ENCODE measurements at regions not wholly inside any gene's neighbourhood (a gene's known extent, or its start where the extent isn't known, plus 50 kb on each side); places are given as distances from the start of the nearest gene placed in this dataset.

DNA sequence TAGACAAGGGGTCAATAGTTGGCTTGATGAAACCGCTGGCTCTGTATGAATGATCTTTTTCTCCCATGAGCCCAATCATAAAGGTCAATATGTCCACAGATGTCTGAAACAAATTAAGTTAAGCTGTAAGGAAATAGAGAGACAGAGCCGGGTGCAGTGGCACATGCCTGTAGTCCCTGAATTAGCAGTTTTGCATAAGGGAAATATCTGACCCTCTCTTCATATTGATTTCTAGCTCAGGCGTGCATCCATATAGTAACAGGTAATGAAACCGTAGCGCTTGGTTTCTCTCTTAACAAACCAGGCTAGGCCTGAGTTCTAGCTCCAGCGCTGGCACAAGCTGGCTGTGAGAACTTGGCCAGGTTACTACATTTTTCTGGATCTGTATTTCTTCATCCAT is 118.1 kb upstream of the ERCC6L2 start:
- DNase-seq, result no peak

- DNase-seq, result no peak
Observed at GRCh38 chr9:95756986-95757385, 118.5 kb upstream of the ERCC6L2 start.

GRCh38 chr9:95756101-95756500 is 119.4 kb upstream of the ERCC6L2 start:
- DNase-seq, result no peak

- DNase-seq, result no peak
Observed at GRCh38 chr9:95755421-95755730, 120.1 kb upstream of the ERCC6L2 start.

DNA sequence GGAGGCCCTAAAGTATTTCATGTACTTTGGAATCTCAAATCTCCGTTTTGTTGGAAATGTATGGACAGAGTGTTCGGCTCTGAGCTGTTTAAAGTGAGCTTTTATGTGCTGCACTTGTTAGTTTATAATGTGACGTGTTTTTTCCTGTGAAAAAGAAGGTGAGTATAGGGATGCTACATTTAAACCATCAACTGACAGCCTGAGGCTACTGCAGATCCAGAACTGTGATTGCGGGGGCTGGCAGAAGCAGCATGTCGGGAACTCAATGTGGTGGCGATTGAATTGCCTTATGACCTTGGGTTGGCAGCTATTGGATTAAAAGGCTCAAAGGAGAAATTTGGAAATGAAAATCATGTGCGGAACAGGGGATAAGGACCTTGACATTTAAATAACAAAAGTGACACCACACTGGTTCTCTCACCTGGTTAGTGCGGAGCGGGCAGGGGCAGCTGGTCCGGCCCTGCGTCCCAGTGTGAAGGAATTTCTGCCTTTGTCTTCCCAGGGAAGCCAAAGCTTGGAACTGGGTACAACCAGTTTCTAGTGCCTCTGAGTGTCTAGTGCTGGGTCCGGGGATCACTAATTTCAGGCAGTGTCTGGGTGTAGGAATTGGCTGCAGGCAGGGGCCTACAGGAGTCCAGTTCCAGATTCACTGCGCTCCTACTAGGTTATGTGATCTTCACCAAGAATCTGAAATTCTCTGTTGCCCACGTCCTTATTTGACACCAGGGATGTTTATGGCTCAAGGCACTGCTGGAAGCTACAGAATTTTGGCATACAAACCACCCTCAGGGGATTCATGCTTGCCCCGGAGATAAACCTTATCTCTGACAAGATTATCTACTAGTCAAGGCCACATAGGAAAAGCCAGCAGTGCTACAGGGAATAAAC is 120.7 kb upstream of the ERCC6L2 start:
- DNase-seq, result no peak

DNA sequence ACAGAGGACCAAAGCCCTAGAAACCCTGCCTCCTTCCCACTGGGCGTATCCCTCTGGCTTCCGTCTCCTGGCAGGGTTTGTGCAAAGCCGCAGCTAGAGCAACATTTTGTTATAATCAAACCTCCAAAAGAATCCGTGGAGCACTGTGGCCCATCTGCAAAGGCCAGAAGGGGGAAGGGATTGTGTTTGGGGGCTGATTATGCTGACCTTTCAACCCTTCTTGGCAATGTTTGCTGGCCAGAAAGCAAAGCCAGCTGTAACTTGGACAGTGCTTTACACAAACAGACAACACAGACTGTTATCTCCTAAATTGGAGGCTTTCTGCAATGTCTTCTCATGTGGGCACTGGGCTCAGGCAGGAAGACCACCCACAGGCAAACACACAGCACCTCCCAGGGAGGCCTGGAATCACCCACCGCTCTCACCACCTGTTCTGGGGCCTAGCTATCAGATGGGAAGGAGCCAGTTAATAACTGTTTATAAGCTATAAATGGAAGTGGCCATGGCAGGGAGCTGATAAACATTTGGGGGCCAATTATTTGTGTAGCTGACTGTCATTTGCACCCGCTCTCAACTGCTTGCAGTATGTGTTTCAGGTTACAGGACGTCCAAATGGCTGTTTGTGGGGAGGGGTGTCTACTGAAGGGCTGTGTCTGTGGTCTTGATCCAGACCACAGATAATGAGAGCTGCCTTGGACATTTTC is 121.6 kb upstream of the ERCC6L2 start:
- DNase-seq, result no peak

DNA sequence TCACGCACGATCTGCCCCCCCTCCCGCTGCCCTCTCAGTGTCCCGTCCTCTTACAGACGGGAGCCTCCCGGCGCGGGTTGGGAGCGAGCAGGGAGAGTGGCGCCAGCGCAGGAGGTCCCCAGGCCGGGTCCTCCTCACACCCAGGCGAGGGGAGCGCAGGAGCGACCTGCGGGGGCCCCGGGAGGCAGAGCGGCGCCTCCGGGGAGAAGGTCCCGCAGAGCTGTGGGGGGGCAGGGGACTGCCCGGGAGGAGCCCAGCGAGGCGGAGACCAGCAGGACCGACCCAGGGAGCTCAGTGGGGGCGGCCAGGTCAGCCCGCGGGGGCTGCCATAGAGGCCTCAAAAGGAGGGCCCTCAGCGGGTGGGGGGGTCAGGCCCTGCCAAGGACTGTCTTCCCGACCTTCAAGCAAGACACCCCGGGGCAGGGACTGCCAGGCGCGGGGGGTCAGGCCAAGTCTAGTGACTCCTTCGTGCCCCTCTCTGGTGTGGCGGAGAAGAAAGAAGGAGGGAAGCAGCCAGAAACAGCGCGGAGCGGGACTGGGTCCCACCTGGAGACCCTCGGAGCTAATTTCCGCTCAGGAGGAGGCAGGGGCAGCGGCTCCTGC is 123.3 kb upstream of the ERCC6L2 start:
- DNase-seq, result no peak

GRCh38 chr9:95751520-95751790 is 124.0 kb upstream of the ERCC6L2 start:
- DNase-seq, result no peak

DNA sequence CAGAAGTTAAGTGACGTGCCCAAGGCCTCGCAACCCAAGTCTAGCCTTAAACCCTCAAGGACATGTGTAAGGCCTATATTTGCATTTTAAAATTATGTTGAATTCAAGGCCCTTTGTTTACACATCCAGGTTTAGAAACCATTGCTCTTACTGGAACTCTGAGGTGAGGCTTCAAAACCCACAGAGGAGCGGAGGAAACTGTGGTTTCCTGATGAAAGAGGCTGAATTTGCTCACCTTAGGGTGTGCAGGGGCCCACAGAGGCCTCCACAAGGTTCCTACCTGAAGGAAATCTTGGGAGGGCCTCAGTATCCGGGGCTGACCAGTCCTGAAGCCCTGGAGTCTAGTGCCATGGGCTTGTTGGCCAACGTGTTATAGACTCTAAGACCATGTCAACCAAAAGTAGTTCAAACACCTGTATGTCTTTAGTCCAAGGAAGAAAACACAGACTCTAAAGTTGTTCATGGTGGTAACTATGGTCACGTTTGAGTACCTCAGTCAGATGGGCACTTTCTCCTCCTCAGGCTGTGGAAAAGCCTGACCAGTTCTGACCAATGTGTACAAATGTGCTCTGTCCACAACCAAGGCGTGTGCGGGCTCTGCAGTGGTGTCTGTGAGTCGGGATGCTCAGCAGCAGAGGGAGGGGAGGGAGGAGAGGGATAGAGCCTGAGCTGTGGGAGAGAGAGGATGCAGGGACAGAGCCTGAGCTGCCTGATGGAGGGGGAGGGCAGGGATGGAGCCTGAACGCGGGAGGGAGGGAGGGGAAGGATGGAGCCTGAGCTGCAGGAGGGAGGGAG is 124.6 kb upstream of the ERCC6L2 start:
- DNase-seq, result no peak

GRCh38 chr9:95749493-95749892 is 126.0 kb upstream of the ERCC6L2 start:
- no peak for DNase-seq

DNA sequence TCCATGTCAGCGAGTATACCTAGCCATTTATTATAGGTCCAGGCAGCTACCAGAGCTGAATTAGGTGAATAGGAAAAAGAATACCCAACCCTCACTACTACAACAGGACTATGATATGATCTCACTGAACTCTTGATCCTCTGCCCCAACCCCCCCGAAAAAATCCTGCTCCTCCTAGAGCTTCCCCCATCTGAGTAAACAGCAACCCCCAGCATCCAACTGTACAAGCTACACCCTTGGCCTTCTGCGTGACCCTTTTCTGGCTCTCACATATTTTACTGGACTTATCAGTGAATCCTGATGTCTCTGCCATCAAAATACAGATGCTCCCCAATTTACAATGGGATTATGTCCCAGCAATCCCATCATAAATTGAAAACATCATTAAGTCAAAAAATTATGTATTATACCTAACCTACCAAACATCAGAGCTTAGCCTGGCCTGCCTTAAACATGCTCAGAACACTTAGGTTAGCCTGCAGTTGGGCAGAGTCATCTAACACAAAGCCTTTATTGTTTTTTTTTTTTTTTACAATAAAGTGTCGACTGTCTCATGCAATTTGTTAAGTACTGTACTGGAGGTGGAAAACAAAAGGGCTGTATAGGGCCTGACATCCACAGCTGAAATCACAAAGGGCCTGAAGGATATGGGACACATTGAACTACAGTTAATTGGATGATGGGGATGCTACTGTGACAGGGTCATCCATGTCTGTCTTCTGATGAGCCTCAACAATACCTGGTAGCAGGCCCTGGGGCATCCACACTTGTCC is 128.9 kb upstream of the ERCC6L2 start:
- DNase-seq, result no peak

- no peak for DNase-seq
Observed at GRCh38 chr9:95742821-95743220, 132.7 kb upstream of the ERCC6L2 start.

DNA sequence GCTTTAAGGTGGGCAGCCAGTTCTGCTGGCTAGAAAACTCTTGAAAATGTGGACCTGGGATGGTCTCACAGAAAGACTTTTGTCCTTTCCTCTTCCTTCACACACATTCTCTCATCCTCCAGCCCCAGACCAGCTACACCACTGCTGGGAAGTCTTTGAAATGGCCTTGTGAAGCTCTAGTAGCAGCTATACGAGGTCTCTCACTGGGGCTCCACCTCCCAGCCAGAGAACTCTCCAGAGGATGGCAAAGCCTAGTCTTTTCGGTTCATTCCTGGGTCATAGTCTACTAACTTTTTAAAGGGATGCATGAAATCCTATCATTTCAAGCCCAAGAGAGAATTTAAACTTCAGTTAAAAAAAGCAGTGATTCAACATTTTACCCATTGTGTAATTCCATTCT is 133.9 kb upstream of the ERCC6L2 start:
- no peak for DNase-seq

DNA sequence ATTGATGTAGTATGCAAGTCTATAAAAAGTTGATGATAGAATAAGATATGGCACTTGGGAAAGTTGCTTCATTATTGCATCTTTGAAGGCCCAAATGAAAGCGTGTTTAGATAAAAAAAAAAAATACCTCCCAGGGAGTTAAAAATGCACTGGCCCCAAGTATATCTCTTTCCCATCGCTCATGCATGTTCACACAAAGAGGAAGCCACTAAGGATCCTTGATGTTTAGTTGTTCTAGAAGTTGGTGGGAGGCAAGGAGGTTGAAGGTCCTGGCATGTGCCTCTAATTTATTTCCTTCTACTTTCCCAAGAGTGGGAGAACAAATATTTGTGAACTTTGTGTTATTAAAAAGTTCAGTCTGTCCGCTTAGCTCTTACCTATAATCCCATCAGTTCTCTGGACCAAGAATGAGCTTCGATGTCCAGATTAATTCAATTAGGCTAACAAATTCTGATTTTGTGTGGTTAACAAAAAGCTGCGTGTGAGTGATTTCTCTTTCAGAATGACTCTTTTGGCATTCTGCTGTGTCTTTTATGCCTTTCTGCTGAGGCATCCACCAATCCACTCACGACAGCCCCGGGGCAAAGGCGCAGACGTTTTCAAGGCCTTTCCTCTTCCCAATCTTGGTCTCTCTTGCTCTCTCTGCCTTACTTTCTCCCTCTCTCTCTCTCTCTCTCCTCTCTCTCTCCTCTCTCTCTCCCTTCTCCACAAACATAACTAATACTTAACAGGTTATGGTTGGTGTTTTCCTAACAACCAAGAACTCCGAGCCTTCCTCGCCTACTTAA is 135.1 kb upstream of the ERCC6L2 start:
- DNase-seq, result no peak

DNA sequence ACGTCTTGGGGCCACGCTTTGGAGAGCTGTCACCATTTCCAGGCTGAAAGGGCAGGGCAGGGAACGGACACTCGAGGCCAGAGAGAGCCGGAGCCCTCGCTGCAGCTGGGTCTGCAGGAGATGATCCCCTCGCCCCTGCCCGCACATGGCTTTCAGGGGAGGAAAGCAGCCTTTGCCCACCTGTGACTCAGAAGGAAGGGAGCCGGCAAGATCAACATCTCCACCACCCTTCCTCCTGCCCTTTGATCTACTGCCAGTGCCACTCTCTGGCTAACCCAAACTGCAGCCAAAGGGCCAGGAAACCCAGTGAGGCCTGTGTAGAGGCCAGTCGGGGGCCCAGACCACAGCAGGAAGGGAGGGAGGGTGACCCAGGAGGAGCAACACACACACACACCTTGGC is 137.1 kb upstream of the ERCC6L2 start:
- no peak for DNase-seq

GRCh38 chr9:95736891-95737522 is 138.5 kb upstream of the ERCC6L2 start:
- no peak for DNase-seq

DNA sequence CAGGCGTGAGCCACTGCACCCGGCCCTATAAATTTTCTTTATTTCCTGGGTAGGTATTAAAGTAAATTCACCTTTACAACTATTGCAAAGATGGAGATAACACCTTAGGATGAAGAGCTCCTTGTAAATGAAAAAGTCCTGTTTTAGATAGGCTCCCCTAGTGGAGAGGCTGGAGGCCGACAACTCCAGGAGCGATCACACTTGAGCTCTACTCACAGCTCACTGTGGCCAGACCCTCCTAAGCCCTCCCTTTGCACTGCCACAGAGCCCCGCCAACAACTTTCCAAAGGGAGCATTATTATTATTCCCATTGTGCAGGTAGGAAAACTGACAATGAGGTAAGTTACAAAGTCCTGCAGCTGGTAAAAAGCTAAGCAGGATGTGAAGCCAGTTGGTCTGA is 139.1 kb upstream of the ERCC6L2 start:
- no peak for DNase-seq

- DNase-seq, result no peak
Observed at GRCh38 chr9:95735701-95736100, 139.8 kb upstream of the ERCC6L2 start.

DNA sequence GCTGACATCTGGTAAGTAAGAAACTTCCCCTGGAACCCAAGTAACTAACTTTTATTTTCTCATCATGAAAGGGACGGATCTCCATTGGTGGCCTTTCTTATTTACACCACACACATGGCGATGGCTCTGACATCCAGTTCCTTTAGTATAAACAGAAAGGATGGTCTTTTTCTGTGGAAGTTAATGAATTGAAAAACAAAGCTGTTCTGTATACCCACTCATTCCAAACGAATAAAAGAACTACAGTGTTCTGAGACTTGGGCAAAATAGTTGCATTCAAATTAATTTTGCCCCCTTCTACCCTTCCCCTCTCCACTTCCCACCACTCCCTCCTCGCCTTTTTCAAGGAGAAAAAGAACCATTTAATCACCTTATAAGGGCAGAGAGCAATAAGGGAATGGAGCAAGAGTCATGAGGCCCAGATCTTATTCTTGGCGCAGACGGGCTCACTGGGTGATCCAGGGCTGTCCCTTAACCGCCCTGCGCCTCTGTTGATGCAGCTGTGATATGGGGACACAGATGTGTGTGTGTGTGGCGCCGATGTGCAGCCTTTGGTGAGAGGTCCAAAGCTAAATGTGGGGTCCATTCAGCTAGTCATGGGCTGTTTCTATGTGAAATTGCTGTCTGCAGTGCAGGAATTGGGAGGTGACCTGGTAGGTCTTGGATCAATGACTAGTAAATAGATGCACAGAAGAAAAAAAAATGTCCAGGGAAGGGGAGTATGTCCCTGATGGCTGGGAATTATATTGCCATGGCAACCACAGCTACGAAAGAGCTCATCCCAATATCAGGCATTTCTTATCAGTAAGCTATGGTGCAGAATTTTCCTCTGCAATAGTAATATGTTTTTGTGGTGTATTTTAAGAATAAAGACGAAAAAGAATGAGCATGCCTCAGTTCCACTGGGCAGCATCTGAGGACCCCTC is 141.5 kb upstream of the ERCC6L2 start:
- no peak for DNase-seq
